Mammary epithelial cell (primary cell): ENCODE measurements at regions not wholly inside any gene's neighbourhood (a gene's known extent, or its start where the extent isn't known, plus 50 kb on each side); places are given as distances from the start of the nearest gene placed in this dataset.

Experiments
- EZH2 ChIP-seq: IDR thresholded peaks from 2 replicates; pipeline ENCODE4 v1.6.1; 2012; ENCODE audit warnings: low read length, inconsistent platforms, borderline replicate concordance
- TF ChIP-seq, protein P1 (sequence below), 2 donors: IDR thresholded peaks in 1 of 2; conservative IDR thresholded peaks in 1 of 2; 2 replicates each; pipeline ENCODE4 v1.5.1; 2011 to 2012; ENCODE audit warnings: inconsistent platforms in 2 of 2, low read length in 2 of 2, mild to moderate bottlenecking in 2 of 2, control low read depth in 1 of 2, low read depth in 1 of 2; ENCODE audit not compliant: insufficient read depth in 1 of 2; ENCODE audit errors: extremely low read depth in 1 of 2

DNA sequence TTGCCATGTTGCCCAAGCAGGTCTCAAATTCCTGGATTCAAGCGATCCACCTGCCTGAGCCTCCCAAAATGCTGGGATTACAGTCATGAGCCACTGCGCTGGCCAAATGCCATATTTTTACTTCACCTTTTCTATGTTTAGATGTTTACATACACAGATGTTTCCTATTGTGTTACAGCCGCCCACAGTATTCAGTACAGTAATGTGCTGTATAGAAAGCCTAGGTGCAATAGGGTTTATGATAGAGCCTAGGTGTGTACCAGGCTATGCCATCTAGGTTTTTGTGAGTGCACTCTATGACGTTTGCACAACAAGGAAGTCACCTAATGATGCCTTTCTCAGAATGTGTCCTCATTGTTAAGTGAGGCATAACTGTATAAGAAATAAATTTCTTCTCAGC, 153.4 kb downstream of the CHRM3 start:
- TF ChIP-seq, protein P1, sequence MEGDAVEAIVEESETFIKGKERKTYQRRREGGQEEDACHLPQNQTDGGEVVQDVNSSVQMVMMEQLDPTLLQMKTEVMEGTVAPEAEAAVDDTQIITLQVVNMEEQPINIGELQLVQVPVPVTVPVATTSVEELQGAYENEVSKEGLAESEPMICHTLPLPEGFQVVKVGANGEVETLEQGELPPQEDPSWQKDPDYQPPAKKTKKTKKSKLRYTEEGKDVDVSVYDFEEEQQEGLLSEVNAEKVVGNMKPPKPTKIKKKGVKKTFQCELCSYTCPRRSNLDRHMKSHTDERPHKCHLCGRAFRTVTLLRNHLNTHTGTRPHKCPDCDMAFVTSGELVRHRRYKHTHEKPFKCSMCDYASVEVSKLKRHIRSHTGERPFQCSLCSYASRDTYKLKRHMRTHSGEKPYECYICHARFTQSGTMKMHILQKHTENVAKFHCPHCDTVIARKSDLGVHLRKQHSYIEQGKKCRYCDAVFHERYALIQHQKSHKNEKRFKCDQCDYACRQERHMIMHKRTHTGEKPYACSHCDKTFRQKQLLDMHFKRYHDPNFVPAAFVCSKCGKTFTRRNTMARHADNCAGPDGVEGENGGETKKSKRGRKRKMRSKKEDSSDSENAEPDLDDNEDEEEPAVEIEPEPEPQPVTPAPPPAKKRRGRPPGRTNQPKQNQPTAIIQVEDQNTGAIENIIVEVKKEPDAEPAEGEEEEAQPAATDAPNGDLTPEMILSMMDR (conservative IDR thresholded peaks at IDR 0.05 in 1 of 2, IDR thresholded peaks at IDR 0.05 in 1 of 2; ENCODE audit: extremely low read depth in 1 of 2, insufficient read depth in 1 of 2, low read depth in 1 of 2, low read length in 2 of 2), result no peak
- no peak for TF ChIP-seq EZH2
